NCI-H2171 (cell line): ENCODE measurements at regions not wholly inside any gene's neighbourhood (a gene's known extent, or its start where the extent isn't known, plus 50 kb on each side); places are given as distances from the start of the nearest gene placed in this dataset.

Experiments
- DNase-seq: peaks from one replicate; lab custom pipeline; 2025; lab: John Stamatoyannopoulos, UW

DNA sequence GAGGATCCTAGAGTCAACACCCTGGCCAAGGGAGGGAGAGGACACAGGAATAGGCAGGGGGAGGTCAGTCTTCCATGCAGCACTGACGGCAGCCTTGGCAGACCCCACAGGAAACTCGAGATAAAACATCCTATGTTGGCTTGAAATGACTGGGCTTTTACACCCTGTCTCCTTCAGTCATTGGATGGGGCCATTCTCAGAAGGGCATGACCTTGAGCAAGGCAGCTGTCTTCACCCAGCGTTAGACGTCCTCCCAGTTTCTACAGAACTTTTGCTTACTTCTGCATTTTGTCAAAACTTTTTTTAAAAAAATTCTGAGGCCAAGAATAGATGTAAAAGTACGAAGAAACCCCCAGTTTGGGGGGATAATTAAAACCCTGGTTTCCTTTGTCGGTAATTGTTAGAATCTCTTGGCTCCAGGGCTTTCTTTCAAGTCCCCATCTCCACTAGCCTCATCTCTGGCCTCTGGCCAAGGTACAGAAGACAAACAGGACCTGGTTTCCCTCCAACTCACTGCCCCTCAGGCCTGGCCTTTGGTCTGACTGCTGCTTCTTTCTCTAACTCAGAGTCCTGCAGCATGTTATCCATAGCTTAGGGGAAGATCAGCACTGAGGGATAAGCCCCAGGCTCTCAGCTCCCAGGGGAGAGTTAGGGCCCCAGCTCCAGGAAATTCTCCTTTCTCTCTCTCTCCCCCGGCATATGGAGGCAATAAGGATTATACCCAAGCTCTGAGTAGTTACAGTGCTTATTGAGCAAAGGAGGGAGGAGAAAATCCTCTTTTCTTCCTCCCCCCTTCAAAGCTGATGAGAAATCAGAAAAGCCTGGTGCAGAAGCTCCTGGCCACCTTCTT is 51.6 kb upstream of the KCND3 start:
- no peak for DNase-seq

DNA sequence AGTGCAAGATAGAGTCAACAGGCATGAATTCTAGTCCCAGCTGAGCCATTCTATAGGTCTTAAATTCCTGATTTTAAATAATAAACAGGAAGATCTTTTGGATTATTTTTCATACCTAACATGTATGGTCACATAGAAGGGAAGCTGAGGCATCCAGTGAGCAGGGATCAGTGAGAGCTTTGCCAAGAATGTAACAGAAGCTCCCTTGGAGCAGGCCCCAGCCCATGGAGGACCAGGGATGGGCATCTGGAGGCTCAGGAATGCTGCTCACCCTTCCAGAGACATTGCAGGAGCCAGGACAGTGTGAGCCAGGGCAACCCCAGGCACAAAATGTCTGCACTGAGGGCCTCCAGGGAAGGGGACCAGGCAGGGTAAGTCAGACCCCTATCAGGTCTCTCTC is 54.4 kb upstream of the KCND3 start:
- no peak for DNase-seq

DNA sequence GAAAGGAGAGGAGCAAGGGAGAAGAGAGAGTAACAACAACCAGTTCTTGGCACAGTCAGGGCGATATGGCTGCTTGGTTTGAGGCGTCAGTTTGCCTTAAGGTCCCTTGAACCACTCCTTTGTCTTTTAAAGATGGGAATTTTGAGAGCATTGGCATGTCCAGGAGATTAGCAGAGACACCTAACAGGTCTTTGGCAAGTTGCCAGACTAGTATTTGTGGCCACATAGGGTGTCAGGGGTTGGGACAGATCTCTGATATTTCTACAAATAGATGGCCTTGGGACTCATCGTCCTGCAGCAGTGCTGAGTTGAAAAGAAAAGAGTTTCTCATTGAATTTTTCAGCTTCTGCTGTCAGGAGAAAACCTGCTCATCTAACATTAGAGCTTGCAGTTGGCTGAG is 55.3 kb upstream of the KCND3 start:
- no peak for DNase-seq

DNA sequence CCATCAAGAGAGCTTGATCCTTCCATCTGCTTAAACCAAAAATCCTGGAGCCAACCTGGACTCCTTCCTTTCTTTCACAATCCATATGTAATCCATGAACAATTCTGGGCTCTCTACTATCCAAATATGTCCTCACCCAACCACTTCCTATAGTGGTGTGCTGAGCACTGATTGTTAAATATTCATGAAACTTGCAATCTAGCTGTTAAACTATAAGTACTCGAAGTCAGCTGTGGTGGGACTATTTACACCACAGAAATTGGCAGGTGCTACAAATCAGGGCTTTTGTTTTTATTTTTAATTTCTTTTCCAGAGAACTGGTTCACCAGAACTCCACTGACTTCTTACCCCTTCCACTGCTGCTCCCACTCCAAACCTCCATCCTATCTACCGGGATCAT is 57.2 kb upstream of the KCND3 start:
- DNase-seq, result no peak

DNA sequence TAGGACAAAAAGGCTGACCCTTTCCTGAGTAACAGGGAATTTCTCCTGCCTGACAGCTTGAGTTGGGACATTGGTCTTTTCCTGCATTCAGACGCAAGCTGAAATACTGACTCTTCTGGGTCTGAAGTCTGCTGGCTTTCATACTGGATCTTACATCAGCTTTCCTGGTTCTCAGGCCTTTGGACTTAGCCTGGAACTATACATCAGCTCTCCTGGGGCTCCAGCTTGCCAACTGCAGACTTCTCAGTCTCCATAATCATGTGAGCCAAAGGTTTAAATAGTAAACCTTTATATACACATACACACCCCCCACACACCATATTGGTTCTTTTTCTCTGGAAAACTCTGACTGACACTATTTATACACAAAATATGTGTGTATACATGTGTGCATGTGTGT is 59.0 kb upstream of the KCND3 start:
- DNase-seq, result no peak

DNA sequence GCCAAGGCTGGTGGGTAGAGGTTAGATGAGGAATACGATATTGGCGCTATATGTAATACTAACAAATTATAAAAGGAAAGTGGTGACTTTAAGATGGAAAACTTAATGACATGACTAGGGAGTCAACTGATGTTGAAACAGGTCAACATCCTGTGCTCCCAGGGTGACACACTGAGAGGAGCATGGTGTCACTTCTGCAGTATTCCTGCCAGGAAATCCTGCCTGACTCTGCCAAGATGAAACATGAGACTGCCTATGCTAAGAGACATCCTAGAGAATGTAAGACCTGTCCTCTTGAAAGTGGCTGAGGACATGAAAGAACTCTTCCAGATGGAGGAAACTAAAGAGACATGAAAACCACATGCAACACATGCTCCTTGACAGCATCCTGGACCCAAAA is 65.0 kb upstream of the KCND3 start:
- no peak for DNase-seq

DNA sequence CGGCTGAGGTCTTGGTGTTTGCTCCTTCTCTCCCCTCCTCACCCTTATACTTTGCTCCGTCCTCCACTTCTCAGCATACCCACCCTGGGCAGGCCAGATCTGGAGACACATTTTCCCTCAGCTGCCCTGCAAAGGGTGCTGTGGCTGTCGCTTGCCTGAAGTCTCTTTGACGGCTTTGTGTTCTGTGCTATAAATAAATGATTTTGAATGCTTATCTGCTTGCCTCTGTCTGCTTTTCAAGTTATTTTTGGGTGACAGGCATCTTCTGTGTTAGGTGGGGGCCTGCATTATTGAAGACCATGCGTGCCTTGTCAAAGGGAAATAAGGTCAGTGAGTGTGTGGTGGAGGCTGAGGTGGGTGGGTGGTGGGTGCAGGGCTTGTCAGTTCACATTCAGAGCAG is 66.9 kb upstream of the KCND3 start:
- no peak for DNase-seq

DNA sequence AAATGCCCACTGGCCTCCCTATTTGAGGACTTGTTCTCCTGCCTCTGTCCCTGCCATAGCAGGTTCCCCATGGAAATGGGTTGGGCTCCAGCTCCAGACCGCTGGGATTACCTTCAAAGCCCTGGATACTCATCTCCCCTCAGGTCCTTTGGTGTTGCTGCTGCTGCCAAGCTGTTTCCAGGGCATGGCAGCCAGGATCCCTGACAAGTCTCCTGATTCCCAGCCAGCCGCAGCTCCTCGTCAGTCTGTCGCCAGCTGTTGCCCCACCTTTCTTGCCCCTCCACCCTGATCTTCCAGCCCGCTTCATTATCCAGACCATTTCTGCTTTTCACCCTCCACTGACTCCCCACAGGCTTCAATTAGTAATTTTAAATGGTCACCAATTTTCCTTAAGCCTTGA is 68.3 kb upstream of the KCND3 start:
- DNase-seq, result no peak

DNA sequence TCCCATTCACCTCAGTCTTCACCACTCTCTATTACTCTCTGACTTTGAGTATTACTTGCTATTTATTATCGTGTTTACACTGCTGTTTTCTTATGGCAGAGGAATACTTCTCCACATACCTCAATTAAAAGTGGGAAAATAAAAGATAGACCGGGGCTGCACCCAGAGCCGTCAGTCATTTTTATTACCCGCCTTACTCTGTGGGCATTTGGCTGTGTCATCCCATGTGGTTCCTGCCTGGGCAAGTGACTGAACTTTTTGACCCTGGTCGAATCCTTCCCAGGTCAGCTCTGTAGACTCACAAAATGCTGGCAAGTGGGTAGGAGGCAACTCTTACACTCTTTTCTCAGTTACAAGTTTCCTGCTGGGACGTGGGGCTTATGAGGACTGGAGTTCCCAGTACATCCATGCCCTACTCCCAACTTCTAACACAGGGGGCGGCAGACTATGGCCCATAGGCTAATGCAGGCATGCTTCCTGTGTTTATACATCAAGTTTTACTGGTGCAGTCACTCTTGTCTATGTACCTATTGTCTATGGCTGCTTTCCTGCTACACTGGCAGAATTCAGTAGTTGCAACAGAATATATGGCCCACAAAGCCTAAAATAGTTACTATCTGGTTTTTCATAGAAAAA is 69.5 kb upstream of the KCND3 start:
- DNase-seq, result no peak

DNA sequence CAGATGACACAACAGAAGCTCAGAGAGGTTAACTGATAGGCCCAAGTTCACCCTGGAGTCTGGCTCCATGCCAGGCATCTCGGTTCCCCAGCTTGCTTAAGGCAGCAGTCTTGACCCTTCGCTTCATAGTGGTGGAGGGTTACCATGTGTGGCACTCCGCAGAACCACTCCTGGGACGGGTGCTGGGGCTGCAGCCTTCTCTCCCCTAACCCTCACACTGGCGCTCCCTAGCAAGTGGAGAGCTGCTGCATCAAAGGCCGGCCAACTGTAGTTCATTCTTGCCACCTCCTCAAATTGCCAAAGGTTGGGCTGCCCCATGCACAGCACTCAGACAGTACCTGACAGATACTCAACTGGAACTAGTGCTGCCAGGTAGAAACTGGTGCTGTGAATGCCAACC is 70.2 kb upstream of the KCND3 start:
- no peak for DNase-seq

DNA sequence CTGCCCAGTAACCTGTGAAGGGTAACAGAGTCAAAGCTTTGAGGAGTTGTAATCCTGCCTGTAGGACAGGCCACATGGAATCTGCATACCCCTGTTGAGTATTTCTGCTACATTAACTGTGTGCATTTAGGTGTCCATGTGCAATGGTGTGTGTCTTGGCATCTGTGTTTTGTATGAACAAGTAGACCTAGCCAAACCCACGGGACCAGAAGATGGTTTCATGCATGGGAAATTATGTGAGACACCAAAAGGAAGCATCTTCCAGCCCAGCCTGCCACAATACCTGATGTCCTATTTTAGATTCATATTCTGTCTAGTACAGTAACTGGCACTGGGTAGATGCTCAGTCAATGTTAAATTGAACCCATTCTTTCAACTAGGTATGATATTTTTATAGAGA is 70.8 kb upstream of the KCND3 start:
- DNase-seq, result no peak

DNA sequence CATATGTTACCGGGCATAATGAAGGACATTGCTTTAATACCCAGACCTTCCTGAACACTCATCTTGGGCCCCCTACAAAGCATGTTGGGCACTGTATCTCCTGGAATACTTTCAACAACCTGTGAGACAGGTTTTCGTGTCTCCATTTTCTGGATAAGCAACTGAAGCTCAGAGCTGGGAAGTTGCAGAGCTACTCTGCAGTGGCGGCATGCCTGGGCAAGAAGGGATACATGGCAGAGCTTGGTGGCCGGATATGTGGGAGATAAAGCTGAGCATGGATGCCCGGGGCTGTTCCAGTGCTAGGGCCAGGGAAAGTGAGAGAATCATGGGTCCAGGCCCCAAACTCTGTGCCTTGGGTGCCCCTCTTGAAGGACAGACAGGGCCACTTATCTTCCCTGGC is 71.6 kb upstream of the KCND3 start:
- no peak for DNase-seq

DNA sequence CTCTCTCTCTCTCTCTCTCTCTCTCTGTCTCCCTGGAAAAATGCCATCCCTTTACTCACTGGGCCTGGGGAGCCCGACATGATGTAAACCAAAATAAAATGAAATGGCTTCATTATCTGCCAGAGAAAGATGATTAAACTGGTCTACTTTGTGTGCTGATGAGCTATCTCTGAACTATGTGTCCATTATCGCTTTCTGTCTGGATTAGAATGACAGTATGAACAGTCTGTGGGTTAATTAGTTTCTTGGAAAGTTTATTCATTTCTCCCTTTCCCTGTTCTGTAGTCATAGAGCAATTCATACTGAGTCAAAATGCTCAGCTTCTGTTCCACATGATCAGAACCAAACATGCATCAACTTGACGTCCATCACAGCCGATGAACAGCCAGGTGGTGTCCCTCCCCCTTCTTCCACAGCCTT is 72.4 kb upstream of the KCND3 start:
- DNase-seq, result no peak

DNA sequence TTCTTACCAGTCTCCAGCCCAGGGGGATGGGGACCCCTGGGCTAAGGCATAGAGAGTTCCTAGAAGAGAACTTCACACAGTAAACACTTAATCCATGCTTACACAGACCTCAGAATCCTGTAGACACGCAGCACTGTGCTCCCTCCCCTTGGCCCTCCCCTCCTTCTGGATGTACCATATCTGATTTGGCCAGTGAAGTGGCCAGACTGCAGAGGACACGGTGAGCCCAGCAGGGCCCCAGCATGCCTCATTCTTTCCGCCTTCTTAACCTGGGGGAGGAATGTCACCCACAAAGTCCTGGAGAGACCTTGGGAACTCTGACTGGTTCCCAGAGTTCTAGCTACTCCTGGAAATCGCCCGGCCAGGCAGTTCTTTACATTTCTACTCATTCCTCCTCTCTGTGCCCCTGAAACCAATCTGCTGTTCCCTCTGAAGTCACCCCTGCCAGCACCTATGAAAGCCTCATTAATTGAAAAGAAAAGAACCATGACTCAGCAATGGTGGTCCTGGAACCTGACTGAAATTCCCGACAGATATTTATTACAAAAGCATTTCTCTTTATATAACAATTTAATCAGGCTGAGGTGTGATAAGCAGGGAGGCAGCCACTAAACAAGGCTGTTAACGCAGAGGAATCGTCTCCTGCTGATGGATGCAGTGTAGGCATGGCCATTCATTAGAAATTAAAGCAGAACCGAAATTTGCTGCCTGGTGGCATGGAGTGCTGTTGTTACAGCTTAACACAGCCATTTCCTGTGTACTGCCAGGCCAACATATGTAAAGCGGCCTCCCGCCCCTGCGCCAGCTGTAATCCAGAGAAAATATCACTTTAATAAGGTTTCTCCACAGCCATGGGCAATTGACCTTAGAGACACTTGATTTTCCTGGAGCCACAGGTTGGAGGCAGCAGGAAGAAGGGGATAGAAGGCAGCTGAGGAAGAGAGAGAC is 74.6 kb upstream of the KCND3 start:
- DNase-seq, result no peak

DNA sequence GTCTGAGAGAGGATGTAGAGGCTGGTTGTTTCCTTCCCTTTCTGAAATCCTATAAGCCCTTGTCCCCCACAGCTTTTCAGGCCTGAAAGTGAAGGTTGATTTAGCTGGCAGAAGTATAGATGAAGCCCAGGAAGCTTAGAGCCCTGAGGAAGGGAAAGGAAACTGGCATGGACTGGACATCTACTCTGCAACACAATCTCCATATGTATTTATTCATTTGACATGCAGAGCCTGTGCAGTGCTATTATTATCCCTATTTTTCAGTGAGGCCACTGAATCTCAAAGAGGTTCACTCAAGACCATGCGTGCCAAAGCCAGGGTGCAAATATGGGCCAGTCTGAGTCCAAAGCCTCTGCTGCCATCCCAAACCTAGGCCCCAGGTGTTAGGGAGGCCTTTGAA is 78.5 kb upstream of the KCND3 start:
- DNase-seq, result no peak

DNA sequence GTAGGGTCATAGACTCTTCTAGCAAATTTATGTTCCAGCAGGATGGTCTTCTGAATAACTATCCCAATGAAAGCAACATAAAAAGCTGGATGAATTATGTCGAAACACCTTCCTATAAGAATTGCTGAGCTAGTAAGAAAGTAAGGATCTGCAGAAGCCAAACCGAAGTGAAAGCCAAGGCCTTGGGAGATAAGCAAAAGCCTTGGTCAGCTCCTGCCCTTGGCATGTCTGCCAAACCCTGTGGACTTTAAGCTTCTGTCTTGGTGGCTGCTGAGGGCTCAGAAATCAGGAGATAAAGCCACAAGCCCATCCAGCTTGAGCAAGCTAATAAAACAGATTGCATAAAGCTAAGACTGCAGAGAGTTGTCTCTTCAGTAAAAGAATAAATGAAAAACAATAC is 81.2 kb upstream of the KCND3 start:
- DNase-seq, result no peak

DNA sequence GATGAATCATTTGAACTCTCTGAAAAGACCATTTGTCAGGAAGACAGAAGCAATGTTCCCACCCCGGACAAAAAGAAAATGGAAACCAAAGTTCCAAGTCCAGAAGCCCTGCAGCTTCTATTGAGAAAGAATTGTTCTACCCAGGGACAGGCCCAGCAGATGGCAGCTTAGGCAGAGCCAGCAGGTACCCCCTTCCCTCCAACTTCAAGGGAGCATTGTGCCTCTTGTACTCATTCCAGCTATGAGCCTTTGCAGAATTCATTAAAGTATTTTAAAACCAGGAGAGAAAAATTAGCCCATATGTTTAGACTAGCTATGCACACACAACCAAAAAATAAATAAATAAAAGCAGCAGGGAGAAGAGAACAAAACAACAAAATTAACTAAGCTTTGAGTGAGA is 85.2 kb upstream of the KCND3 start:
- DNase-seq, result no peak

DNA sequence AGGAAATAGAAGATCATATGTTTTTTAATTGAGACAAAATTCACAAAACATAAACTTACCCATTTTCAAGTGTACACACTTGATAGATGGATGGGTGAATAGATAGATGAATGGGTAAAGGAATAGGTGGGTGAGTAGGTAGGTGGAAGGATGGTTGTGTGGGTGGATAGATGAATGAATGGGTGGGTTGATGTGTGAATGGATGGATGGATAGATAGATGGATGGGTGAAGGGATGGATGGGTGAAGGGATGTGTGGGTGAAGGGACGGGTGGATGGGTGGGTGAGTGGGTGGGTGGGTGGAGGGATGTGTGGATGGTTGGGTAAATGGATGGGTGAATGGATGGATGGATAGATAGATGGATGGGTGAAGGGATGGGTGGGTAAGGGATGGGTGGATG is 86.1 kb upstream of the KCND3 start:
- no peak for DNase-seq

DNA sequence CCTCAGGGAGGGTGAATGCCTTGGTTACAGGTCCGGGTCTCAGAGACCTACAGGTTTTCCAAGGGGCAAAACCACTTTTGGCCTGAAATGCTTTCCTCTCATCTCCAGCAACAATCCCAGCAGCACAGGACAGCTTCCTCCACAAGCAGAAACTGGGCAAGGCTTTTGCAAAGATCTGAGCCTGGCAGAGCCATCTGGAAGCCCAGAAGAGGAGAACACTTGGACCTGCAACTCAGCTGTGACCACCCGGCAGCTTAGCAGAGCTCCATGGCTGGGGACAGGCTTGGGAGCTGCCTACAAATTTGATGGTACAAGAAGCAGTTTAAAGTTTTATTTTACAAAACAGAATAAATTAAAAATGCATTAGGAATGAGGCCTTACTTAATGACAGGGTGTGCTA is 90.0 kb upstream of the KCND3 start:
- DNase-seq, result no peak

DNA sequence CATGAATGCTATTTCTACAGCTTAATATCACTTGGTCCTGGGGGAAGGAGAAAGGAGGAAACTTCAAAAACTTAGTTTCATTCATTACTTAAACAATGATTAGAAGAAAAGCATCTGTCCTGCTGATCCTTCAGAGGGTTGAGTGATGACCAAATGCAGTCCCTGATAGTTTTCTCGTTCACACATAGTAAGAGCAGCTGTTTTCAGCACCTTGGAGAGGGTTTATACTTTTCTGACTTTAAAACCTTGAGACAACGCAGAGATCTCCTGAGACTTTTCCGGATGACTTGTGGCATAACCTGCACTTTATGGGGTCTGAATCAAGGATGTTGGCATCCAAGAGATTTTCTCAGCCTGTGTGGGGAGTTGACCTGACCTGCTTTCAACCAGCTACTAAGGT is 94.0 kb upstream of the KCND3 start:
- DNase-seq, result no peak

DNA sequence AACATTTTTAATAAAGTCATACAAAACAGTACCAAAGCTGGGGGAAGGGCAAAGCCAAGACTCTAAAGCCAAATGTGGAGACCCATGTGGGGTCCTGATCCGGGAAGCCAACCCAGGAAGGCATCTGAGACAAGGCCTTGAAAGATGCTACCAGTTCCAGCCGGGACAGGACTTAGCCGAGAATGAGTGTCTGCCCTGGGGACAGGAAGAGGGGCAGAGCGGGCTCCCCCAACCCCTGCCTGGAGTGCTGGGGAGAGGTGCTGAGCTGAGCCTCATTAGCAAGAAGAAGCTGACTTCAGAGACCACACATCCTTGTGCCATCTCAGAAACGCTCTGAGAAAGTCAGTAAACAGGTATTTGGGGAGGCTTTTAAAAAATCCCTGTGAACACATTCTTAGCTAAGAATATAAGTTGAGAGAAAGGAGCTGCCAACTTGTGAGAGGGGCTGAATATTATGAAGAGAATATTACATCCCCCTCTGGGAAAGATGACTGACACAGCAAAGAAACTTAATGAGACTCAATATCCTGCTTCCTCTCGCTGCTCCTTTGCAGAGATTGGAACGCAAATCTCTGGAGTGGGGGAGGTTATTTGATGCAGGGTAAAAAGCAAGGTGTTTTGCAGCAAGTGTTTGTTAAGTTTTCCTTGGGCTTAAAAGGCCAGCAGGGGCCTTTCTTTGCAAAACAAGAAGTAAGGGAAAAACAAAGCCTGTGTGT is 103.3 kb upstream of the KCND3 start:
- no peak for DNase-seq

DNA sequence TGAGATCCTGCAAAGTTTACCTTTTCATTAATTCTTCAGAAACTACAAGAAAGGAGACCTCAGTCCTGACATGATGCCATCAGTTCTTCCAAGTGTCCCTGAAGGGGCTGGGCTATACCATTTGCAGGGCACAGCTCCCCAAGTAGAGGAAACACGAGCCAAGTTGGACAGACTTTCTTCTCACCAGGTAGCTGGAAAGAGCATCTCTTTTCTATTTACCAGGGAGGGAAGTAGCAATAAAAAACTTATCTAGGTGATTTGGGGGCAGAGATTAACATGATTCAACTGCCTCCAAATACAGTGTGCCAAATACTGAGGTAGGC is 103.9 kb upstream of the KCND3 start:
- DNase-seq, result no peak
